ENCODE measurements at regions not wholly inside any gene's neighbourhood (a gene's known extent, or its start where the extent isn't known, plus 50 kb on each side); places are given as distances from the start of the nearest gene placed in this dataset.

GRCh38 chr7:21067216-21067615, 280.5 kb upstream of the SP8 start:
- ATAC-seq (no peak), DNase-seq (ENCODE audit: missing footprints) (no peak)
- intact Hi-C loops (cut with DNase I), result no loop called here

- ATAC-seq, result no peak
- no peak for DNase-seq (ENCODE audit: missing footprints)
- intact Hi-C loops (cut with DNase I), result no loop called here
Measured at GRCh38 chr7:21070571-21071090, 283.9 kb upstream of the SP8 start.

GRCh38 chr7:21071561-21072501, 285.1 kb upstream of the SP8 start:
- ATAC-seq (no peak), DNase-seq (ENCODE audit: missing footprints) (no peak)
- intact Hi-C loops (cut with DNase I), result no loop called here

- DNase-seq (ENCODE audit: missing footprints) (no peak), ATAC-seq (no peak)
- intact Hi-C loops (cut with DNase I), result no loop called here
Measured at GRCh38 chr7:21076054-21076453, 289.4 kb upstream of the SP8 start.

GRCh38 chr7:21076574-21076973, 289.9 kb upstream of the SP8 start:
- intact Hi-C loops (cut with DNase I), result no loop called here
- ATAC-seq, result no peak
- no peak for DNase-seq (ENCODE audit: missing footprints)

- no peak for DNase-seq (ENCODE audit: missing footprints)
- ATAC-seq, result no peak
- intact Hi-C loops (cut with DNase I), result no loop called here
Measured at GRCh38 chr7:21077602-21078001, 290.9 kb upstream of the SP8 start.

GRCh38 chr7:21084286-21084685, 297.6 kb upstream of the SP8 start:
- ATAC-seq, result no peak
- no peak for DNase-seq (ENCODE audit: missing footprints)
- intact Hi-C loops (cut with DNase I), result no loop called here

GRCh38 chr7:21086688-21087087, 300.0 kb upstream of the SP8 start:
- intact Hi-C loops (cut with DNase I), result no loop called here
- no peak for ATAC-seq
- no peak for DNase-seq (ENCODE audit: missing footprints)

- intact Hi-C loops (cut with DNase I), result no loop called here
- DNase-seq (ENCODE audit: missing footprints) (no peak), ATAC-seq (no peak)
Measured at GRCh38 chr7:21089653-21090052, 303.0 kb upstream of the SP8 start.

GRCh38 chr7:21092766-21093702, 306.3 kb upstream of the SP8 start:
- ATAC-seq (no peak), DNase-seq (ENCODE audit: missing footprints) (no peak)
- intact Hi-C loops (cut with DNase I), result no loop called here

GRCh38 chr7:21094589-21094988, 307.9 kb upstream of the SP8 start:
- ATAC-seq, result no peak
- intact Hi-C loops (cut with DNase I), result no loop called here
- DNase-seq (ENCODE audit: missing footprints), result no peak

- DNase-seq (ENCODE audit: missing footprints), result no peak
- intact Hi-C loops (cut with DNase I), result no loop called here
- ATAC-seq, result no peak
Measured at GRCh38 chr7:21099432-21099831, 312.7 kb upstream of the SP8 start.

- ATAC-seq, result no peak
- intact Hi-C loops (cut with DNase I), result no loop called here
- DNase-seq (ENCODE audit: missing footprints), result no peak
Measured at GRCh38 chr7:21099955-21100354, 313.3 kb upstream of the SP8 start.

- ATAC-seq (no peak), DNase-seq (ENCODE audit: missing footprints) (no peak)
- intact Hi-C loops (cut with DNase I), result no loop called here
Measured at GRCh38 chr7:21101541-21101940, 314.9 kb upstream of the SP8 start.

GRCh38 chr7:21103426-21104123, 316.9 kb upstream of the SP8 start:
- no peak for ATAC-seq

GRCh38 chr7:21104124-21104500, 317.4 kb upstream of the SP8 start:
- ATAC-seq (no peak), DNase-seq (ENCODE audit: missing footprints) (no peak)
- intact Hi-C loops (cut with DNase I), result no loop called here

More at GRCh38 chr7:21103426-21104123, 316.9 kb upstream of the SP8 start:
- DNase-seq (ENCODE audit: missing footprints), result no peak
- intact Hi-C loops (cut with DNase I), result no loop called here

GRCh38 chr7:21106296-21106732, 319.6 kb upstream of the SP8 start:
- no peak for ATAC-seq
- no peak for DNase-seq (ENCODE audit: missing footprints)
- intact Hi-C loops (cut with DNase I), result no loop called here

- ATAC-seq (no peak), DNase-seq (ENCODE audit: missing footprints) (no peak)
- intact Hi-C loops (cut with DNase I), result no loop called here
Measured at GRCh38 chr7:21107101-21107500, 320.4 kb upstream of the SP8 start.

- DNase-seq (ENCODE audit: missing footprints) (no peak), ATAC-seq (no peak)
- intact Hi-C loops (cut with DNase I), result no loop called here
Measured at GRCh38 chr7:21108182-21108581, 319.7 kb upstream of the SP4 start.

Data from Right ventricle myocardium inferior (tissue), 1 donor.